ENCODE measurements at regions not wholly inside any gene's neighbourhood (a gene's known extent, or its start where the extent isn't known, plus 50 kb on each side); places are given as distances from the start of the nearest gene placed in this dataset.

GRCh38 chr17:36814958-36815357 is 122.3 kb upstream of the LHX1 start:
- DNase-seq (ENCODE audit: low read depth in 1 of 2, low spot score in 1 of 2), result no peak

- no peak for DNase-seq (ENCODE audit: low read depth in 1 of 2, low spot score in 1 of 2)
These were observed 120.9 kb upstream of the LHX1 start for GRCh38 chr17:36816214-36816906.

- DNase-seq (ENCODE audit: low read depth in 1 of 2, low spot score in 1 of 2), result no peak
These were observed 120.4 kb upstream of the LHX1 start for GRCh38 chr17:36816907-36817288.

GRCh38 chr17:36817483-36818048 is 119.7 kb upstream of the LHX1 start:
- no peak for DNase-seq (ENCODE audit: low read depth in 1 of 2, low spot score in 1 of 2)

- DNase-seq (ENCODE audit: low read depth in 1 of 2, low spot score in 1 of 2), result no peak
These were observed 119.0 kb upstream of the LHX1 start for GRCh38 chr17:36818134-36818825.

DNA sequence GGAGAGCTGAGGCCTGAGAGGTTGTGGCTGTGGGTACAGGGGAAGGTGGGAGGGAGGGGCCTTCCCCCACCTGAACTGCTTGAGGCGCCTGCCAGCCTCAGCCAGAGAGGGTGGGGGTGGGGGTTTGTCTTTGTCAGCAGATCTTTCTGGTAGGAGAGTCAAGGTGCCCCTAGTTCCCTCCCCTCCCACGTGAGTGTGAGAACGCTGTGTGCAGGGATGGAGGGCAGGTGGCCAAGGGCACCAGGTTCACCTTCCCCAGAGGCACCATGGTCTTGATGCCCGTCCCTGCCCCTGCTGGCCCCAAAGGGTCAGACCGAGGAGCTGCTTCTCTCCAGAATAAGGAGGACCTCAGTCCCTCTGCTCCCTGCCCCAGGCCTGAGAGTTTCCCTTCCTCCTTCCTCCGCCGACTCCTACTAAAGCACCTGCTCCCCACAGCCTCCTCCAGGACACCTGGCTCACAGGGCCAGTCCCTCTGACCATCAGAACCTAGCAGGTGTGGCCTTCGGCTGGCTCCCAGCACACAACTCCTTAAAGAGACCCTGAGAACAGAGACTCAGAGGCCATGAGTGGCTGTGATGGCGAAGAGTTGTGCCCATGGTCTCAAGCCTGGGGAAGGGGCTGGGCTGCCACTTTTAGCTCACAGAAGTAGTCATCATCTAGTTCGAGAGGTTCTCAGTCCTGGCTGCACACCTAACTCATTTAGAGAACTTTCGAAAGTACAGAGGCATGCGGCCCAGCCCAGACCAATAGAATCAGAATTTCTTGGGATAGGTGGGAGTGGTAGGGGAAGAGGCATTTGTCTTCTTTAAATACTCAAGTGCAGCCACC is 113.2 kb upstream of the LHX1 start:
- no peak for DNase-seq (ENCODE audit: low read depth in 1 of 2, low spot score in 1 of 2)

- no peak for DNase-seq (ENCODE audit: low read depth in 1 of 2, low spot score in 1 of 2)
These were observed 112.6 kb upstream of the LHX1 start for GRCh38 chr17:36824678-36825101.

- no peak for DNase-seq (ENCODE audit: low read depth in 1 of 2, low spot score in 1 of 2)
These were observed 112.2 kb upstream of the LHX1 start for GRCh38 chr17:36825113-36825512.

GRCh38 chr17:36825521-36825920 is 111.8 kb upstream of the LHX1 start:
- no peak for DNase-seq (ENCODE audit: low read depth in 1 of 2, low spot score in 1 of 2)

DNA sequence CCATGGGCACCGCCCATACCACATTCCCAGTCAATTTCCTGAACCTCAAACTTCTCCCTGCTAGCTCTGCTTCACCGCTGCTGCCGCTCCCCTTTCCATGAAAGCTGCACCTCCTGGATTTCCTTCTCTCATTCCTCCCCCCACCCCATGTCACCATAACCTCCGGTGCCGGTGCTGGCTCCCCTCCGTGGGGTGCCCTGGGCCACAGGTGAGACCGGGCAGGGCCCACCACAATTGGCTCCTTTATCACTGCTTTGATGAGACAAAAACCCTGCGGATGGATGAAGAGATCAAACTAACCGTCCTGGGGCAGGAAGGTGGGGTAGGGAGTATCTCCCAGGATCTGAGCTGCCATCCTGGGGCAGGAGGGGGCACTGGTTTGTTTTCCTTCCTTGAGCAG is 111.3 kb upstream of the LHX1 start:
- no peak for DNase-seq (ENCODE audit: low read depth in 1 of 2, low spot score in 1 of 2)

- DNase-seq (ENCODE audit: low read depth in 1 of 2, low spot score in 1 of 2), result no peak
These were observed 110.2 kb upstream of the LHX1 start for GRCh38 chr17:36827081-36827480.

- no peak for DNase-seq (ENCODE audit: low read depth in 1 of 2, low spot score in 1 of 2)
These were observed 107.6 kb upstream of the LHX1 start for GRCh38 chr17:36829676-36830075.

DNA sequence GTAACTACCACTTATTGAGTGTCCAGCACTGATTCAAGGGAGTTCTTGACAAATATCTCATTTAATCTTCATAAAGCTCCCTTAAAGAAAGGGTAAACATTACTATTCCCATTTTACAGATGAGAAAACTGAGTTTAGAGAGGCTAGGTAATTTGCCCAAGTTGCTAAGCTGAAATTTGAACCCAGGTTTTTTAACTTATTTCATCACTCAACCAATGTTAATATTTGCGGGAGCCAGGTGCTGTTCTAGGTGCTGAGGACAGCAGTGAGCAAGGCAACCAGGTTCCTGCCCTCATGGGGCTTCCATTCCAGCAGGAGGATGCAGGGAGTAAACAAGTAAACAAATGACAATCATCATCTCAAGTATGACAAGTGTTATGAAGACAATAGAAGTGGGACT is 104.0 kb upstream of the LHX1 start:
- DNase-seq (ENCODE audit: low read depth in 1 of 2, low spot score in 1 of 2), result no peak

GRCh38 chr17:36835036-36835435 is 102.2 kb upstream of the LHX1 start:
- DNase-seq (ENCODE audit: low read depth in 1 of 2, low spot score in 1 of 2), result no peak

DNA sequence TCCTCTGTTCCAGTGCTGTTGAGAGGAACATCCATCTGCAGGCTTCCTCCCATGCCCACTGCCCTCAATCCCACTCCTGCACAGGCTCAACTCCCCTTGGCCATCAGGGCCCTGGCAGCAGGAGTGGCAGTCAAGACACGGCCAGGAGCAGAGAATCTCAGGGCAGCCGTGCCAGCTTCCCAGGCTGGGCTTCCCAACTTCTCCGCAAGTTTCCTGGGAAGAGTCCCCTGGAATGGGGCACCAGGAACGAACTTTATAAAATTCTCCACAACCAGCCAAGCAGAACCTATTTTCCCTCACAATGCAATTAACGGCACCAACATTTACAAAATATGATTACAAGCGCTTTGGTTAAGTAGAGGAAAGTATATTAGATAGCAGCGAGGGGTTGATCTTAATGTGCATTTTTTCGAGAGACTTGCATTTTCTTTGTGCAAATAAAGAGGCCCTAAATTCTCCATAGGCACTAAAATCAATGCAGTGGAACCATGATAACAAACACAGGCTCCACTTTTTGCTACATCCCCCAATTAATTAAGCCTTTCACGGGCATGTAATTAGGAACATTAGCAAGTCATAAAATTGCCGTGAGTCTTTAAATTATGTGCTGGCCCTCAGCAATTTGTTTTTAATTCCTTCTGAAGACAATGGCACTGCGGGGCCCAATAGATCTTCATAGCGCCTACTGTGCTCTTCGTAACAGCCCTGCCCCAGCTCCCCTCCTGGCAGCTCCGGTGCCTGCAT is 99.9 kb upstream of the LHX1 start:
- DNase-seq (ENCODE audit: low read depth in 1 of 2, low spot score in 1 of 2), result no peak

DNA sequence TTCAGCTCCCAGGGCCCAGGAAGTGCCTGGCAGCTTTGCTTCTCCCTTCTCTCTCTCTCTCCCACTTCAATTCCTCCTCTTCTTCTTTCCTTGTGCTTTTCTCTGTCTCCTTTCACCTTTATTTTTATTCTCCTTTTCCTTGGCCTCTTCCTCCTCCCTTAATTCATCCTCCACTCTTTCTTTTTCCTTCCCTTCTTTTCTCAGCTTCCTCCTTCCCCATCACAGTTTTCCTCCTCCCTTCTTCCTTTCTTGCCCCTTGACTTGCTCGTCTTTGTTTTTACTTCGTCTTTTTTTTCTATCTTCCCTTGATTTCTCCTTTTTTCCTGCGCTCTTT is 99.4 kb upstream of the LHX1 start:
- DNase-seq (ENCODE audit: low read depth in 1 of 2, low spot score in 1 of 2), result no peak

GRCh38 chr17:36839256-36839655 is 98.0 kb upstream of the LHX1 start:
- no peak for DNase-seq (ENCODE audit: low read depth in 1 of 2, low spot score in 1 of 2)

- no peak for DNase-seq (ENCODE audit: low read depth in 1 of 2, low spot score in 1 of 2)
These were observed 96.5 kb upstream of the LHX1 start for GRCh38 chr17:36840796-36841195.

- DNase-seq (ENCODE audit: low read depth in 1 of 2, low spot score in 1 of 2), result no peak
These were observed 95.0 kb upstream of the LHX1 start for GRCh38 chr17:36842231-36842819.

DNA sequence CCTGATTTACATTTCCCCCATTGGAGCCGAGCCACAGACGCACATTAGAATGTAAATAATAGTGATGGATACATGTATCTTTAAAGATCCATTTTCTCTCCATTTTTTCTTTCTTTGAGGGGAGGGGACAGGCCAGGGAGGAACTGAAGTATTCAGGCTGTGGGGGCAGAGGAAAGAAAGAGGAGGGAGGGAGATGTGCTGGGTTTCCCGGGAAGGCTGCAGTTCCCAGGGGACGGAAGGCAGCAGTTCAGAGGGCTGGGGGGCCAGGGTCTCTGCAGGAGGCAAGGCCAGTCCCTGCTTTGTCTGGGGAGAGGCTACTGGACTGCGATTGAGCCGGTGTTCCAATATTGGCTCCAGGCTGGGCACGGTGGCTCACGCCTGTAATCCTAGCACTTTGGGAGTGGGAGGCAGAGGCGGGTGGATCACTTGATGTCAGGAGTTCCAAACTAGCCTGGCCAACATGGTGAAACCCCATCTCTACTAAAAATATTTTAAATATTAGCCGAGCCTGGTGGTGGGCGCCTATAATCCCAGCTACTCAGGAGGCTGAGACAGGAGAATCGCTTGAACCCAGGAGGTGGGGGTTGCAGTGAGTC is 94.2 kb upstream of the LHX1 start:
- DNase-seq (ENCODE audit: low read depth in 1 of 2, low spot score in 1 of 2), result no peak
